Activated CD8-positive, alpha-beta memory T cell treated with anti-CD3 and anti-CD28 coated beads, Interleukin-2, amount 50 U/mL, for 24 hours (primary cell): ENCODE measurements at regions not wholly inside any gene's neighbourhood (a gene's known extent, or its start where the extent isn't known, plus 50 kb on each side); places are given as distances from the start of the nearest gene placed in this dataset.

Source experiments
- DNase-seq: peaks from one replicate; pipeline ENCODE4 v3.0.0-alpha.2; 2020; ENCODE audit errors: extremely low read depth

DNA sequence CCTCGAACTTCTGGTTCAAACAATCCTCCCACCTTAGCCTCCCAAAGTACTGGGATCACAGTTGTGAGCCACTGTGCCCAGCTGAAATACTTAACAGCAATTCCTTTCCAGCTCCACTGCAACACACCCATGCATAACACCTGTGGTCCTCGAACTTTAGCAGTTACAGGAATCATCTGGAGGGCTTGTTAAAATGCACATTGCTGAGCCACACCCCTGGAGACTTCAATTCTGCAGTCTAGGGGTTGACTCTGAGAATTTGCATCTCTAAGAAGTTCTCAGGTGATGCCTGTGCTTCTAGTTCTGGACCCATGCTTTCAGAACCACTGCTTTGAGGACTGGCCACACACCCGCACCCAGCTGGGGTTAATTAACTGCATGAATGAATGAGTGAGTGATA lies 53.1 kb upstream of the UBL3 start:
- DNase-seq: no peak

DNA sequence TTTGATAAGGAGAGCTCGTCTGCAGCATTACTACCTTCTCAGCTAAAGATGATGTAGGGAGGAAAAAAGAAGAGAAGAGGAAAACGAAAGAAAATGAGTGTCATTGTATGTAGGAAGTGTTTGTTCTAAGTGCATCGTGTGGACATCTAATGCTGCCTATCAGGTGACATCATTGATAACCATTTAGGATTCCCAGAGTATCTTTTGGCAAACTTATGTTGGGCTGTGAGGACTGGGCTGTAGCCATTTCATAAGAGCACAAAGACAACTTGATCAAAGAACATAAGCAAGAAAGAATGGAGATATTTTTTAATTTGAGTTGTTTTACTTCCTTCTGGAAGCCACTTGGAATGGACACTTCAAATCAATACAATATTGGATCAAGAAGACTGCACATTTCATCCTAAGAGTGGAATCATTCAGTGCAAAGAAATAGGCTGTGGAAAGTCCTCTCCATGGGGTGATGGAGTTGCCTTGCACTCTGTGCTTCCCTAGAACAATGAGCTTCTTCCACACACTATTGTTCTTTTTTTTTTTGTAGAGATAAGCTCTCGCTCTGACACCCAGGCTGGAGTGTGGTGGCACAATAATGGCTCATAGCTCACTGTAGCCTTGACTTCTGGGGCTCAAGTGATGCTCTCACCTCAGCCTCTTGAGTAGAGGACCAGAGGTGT lies 52.4 kb upstream of the UBL3 start:
- no peak for DNase-seq

DNA sequence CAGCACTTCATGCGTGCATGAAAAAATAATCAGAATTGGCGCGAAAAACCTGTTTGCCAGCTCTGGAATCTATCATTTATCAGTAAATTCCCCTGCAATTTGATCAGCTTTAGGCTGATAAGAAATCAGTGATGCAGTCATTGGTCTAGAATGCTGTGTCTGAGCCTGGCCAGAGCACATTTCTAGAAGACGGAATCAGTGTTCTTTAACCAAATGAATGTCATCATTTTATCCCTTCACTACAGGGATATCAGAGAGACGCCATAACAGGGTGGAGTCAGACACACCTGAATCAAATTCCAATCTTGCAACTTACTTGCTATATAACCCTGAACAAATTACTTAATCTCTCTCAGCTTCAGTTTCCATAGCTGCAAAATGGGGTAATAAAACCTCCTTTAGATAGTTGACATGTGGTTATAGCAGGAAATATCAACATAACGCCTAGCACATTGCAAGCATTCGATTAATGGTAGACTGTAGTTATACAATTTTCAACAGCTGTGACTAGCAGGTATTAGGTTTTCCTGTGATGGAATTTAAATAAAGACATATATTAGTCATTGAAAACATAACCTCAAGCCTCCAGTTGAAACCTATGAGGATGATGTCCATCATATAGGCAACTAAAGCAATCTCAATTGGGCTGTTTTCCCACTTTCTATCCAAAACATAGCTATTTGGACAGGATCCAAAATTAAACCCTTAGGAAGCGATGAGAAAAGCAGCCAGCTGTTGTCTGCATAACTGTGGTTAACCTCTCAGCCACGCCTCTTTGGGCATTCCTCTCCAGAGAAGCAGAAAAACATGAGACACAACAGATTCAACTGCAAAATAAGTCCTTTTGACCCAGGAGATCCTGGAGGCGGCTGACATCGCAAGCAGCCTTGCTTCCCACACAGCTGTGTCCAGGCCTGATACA lies 51.6 kb upstream of the UBL3 start:
- peak; percentile 9 for DNase-seq
